ENCODE measurements at regions not wholly inside any gene's neighbourhood (a gene's known extent, or its start where the extent isn't known, plus 50 kb on each side); places are given as distances from the start of the nearest gene placed in this dataset.

- TF ChIP-seq AR (CRISPR knock-in tag; IDR thresholded peaks at IDR 0.05), result no peak
- no peak for TF ChIP-seq FOXP4 (CRISPR knock-in tag; IDR thresholded peaks at IDR 0.05)
- TF ChIP-seq NR1H2 (CRISPR knock-in tag; IDR thresholded peaks at IDR 0.05), result no peak
Measured at GRCh38 chr4:86441175-86441936, 81.5 kb upstream of the MAPK10 start (continued).

- H3K27ac Mint-ChIP-seq, result peak overlapping the region; percentile 75
- H3K9me3 Mint-ChIP-seq, result peaks cover 34% of the 10 kb centered on the region
- no peaks in the 10 kb centered on the region for H3K27me3 Mint-ChIP-seq (ENCODE audit: low read depth)
- ChIA-PET POLR2A (no interaction called here), CTCF (no interaction called here)
- no peak for DNase-seq (ENCODE audit: low spot score)
- H3K4me3 Mint-ChIP-seq, result no peak overlapping the region
- ATAC-seq, result no peak
- no peak for TF ChIP-seq SOX15 (CRISPR knock-in tag; IDR thresholded peaks at IDR 0.05)
- H3K4me1 Mint-ChIP-seq, result peaks cover 36% of the 10 kb centered on the region
- H3K36me3 Mint-ChIP-seq, result peaks cover 31% of the 10 kb centered on the region
Measured at GRCh38 chr4:86442881-86443280, 83.0 kb upstream of the MAPK10 start.

- TF ChIP-seq ETV6 (CRISPR knock-in tag; IDR thresholded peaks at IDR 0.05), result no peak
- TF ChIP-seq ESRRA (CRISPR knock-in tag; IDR thresholded peaks at IDR 0.05; ENCODE audit: borderline replicate concordance), result no peak
- no peak for TF ChIP-seq USF2 (CRISPR knock-in tag; IDR thresholded peaks at IDR 0.05)
- TF ChIP-seq JAZF1 (CRISPR knock-in tag; IDR thresholded peaks at IDR 0.05), result no peak
- no peak for TF ChIP-seq RORB (CRISPR knock-in tag; IDR thresholded peaks at IDR 0.05)
- TF ChIP-seq SP1 (CRISPR knock-in tag; conservative IDR thresholded peaks at IDR 0.05), result no peak
- no peak for TF ChIP-seq CREM (CRISPR knock-in tag; IDR thresholded peaks at IDR 0.05)
- no peak for TF ChIP-seq GRHL2 (CRISPR knock-in tag; IDR thresholded peaks at IDR 0.05; ENCODE audit: insufficient replicate concordance, severe bottlenecking)
- TF ChIP-seq ZNF416 (CRISPR knock-in tag; IDR thresholded peaks at IDR 0.05), result no peak
- no peak for TF ChIP-seq PRDM15 (CRISPR knock-in tag; IDR thresholded peaks at IDR 0.05)
- no peak for TF ChIP-seq KAT7 (CRISPR knock-in tag; IDR thresholded peaks at IDR 0.05; ENCODE audit: borderline replicate concordance)
- no peak for TF ChIP-seq TEAD4 (CRISPR knock-in tag; IDR thresholded peaks at IDR 0.05)
- no peak for TF ChIP-seq NFATC4 (CRISPR knock-in tag; IDR thresholded peaks at IDR 0.05)
- TF ChIP-seq USF1 (CRISPR knock-in tag; IDR thresholded peaks at IDR 0.05), result no peak
- no peak for TF ChIP-seq ZNF425 (CRISPR knock-in tag; conservative IDR thresholded peaks at IDR 0.05)
Measured at GRCh38 chr4:86443495-86443894, 83.6 kb upstream of the MAPK10 start.

More at GRCh38 chr4:86443495-86443894, 83.6 kb upstream of the MAPK10 start:
- CTCF ChIA-PET, result no interaction called here
- DNase-seq (ENCODE audit: low spot score), result no peak
- Mint-ChIP-seq H3K4me3 (no peak overlapping the region), H3K36me3 (peaks cover 31% of the 10 kb centered on the region), H3K27me3 (ENCODE audit: low read depth) (no peaks in the 10 kb centered on the region), H3K27ac (peak overlapping the region; percentile 41), H3K4me1 (peaks cover 35% of the 10 kb centered on the region), H3K9me3 (peaks cover 37% of the 10 kb centered on the region)
- ATAC-seq, result no peak
- POLR2A ChIA-PET, result no interaction called here
